Fibroblast of pulmonary artery (primary cell): ENCODE measurements at regions not wholly inside any gene's neighbourhood (a gene's known extent, or its start where the extent isn't known, plus 50 kb on each side); places are given as distances from the start of the nearest gene placed in this dataset.

ENCODE experiments used
- DNase-seq: peaks from one replicate; pipeline ENCODE4 v3.0.0-alpha.2; 2010; ENCODE audit warnings: low read depth
- H3K4me3 ChIP-seq: replicated peaks from 2 replicates; pipeline ENCODE4 v1.5.1; 2011; ENCODE audit warnings: low read depth, mild to moderate bottlenecking, control low read depth, low read length, moderate library complexity
- TF ChIP-seq, protein P1 (sequence below): IDR thresholded peaks from 2 replicates; pipeline ENCODE4 v1.5.1; 2011; ENCODE audit warnings: mild to moderate bottlenecking, control low read depth, low read length, inconsistent platforms; ENCODE audit errors: missing control alignments

DNA sequence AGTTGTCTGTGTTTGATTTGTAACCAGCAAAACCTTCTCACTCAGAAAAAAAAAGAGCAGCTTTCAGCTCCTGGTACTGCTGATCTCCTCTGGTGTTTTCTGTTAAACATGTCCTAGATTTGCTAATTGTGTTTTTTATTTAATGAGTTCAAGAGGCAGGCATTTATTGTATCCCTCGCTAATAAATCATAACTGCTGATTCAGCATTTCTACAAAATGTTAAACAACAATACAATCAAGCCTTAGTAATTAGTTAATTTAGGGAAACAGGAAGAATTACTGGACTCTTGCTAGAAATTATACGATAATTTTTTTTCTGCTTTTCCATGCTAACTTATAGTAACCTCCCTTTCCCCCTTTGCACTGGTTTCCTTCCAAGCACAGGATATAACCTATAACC, 66.8 kb upstream of the NRP1 start:
- TF ChIP-seq, protein P1, sequence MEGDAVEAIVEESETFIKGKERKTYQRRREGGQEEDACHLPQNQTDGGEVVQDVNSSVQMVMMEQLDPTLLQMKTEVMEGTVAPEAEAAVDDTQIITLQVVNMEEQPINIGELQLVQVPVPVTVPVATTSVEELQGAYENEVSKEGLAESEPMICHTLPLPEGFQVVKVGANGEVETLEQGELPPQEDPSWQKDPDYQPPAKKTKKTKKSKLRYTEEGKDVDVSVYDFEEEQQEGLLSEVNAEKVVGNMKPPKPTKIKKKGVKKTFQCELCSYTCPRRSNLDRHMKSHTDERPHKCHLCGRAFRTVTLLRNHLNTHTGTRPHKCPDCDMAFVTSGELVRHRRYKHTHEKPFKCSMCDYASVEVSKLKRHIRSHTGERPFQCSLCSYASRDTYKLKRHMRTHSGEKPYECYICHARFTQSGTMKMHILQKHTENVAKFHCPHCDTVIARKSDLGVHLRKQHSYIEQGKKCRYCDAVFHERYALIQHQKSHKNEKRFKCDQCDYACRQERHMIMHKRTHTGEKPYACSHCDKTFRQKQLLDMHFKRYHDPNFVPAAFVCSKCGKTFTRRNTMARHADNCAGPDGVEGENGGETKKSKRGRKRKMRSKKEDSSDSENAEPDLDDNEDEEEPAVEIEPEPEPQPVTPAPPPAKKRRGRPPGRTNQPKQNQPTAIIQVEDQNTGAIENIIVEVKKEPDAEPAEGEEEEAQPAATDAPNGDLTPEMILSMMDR = no peak
- no peak overlapping the region for H3K4me3 ChIP-seq
- no peak for DNase-seq

DNA sequence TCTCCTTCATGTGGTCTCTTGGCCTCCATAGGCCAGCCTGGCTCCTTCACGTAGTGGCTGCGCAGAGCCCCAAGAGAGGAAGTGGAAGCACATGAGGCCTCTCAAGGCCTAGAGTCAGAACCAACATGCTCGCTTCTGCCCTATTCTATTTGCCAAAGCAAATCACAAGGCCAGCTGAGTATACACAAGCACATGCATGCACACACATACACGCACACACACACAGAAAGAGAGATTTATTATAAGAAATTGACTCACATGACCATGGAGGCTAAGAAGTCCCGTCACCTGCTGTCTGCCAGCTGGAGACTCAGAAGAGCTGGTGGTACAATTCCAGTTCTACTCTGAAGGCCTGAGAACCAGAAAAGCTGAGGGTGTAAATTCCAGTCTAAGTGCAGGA, 64.3 kb upstream of the NRP1 start:
- H3K4me3 ChIP-seq = no peak overlapping the region
- DNase-seq = no peak
- TF ChIP-seq, protein P1 = no peak

DNA sequence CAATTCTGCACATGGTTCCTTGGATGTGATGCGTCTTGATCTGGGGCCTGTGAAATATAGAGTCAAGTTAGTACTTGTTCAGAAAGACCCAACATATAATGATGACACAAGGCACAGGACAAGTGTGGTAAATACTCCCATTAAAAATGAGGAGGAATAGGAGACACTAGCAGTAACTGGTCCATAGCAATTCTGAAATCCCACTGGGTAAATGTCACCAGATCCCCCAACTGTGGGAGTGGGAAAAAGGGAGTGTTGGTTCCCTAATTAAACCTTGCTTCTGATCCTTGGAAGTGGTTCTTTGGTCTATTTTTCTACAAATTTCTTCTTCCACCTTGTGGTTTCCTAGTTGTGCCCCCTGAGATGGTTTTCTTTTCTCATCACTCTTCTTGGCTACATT, 62.5 kb upstream of the NRP1 start:
- H3K4me3 ChIP-seq = no peak overlapping the region
- TF ChIP-seq, protein P1 = no peak
- DNase-seq = no peak

DNA sequence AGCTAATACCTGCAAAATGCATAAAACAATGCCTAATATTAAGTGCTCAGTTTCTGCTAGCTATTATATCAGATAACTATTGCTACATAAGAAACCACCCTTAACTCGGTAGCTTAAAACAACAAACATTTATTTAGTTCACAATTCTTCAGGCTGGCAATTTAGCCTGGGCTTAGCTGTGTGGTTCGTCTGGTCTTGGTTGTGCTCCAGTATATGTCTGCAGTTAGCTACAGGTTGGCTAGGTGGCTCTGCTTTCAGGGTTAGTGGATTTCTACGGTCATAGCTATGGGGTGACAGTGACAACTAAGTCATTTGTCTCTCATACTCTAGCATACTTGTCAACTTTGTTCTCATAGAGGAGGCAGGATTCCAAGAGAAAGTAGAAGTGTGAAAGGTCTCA, 61.8 kb upstream of the NRP1 start:
- TF ChIP-seq, protein P1 = no peak
- DNase-seq = no peak
- H3K4me3 ChIP-seq = no peak overlapping the region

DNA sequence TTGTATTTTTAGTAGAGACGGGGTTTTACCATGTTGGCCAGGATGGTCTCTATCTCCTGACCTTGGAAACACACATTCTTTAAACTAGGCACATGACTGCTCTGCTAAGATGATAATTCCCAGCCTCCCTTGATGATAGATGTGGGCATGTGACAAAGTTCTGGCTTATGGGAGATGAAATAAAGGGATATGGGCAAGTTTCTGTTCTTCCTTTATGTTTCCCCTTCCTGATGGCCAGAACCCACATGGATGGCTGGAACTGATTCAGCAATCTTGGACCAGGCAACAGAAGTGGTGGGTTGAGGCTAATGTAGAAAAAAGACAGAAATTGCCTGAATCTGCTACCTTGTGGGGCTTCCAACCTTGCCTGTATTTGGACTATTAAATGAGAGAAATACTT, 60.7 kb upstream of the NRP1 start:
- TF ChIP-seq, protein P1 = no peak
- no peak overlapping the region for H3K4me3 ChIP-seq
- DNase-seq = no peak

DNA sequence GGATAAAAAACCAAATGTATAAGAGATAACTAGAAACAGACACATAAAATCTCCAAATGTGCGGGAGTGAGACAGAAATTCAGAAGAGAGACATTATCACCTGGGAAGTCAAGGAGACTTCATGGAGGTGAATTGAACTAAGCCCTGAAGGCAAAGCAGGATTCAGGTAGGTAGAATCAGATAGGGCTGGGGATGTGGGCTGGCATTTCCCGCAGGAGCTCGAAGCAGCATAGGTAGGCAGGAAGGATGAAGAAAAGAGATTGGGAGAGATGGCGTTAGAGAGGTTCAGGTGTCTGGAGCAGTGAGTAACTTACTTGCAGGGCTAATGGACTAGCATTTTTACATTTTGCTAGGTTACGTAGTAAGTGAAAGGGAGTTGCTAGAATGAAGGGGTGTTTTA, 58.2 kb upstream of the NRP1 start:
- DNase-seq = no peak
- no peak overlapping the region for H3K4me3 ChIP-seq
- TF ChIP-seq, protein P1 = no peak

DNA sequence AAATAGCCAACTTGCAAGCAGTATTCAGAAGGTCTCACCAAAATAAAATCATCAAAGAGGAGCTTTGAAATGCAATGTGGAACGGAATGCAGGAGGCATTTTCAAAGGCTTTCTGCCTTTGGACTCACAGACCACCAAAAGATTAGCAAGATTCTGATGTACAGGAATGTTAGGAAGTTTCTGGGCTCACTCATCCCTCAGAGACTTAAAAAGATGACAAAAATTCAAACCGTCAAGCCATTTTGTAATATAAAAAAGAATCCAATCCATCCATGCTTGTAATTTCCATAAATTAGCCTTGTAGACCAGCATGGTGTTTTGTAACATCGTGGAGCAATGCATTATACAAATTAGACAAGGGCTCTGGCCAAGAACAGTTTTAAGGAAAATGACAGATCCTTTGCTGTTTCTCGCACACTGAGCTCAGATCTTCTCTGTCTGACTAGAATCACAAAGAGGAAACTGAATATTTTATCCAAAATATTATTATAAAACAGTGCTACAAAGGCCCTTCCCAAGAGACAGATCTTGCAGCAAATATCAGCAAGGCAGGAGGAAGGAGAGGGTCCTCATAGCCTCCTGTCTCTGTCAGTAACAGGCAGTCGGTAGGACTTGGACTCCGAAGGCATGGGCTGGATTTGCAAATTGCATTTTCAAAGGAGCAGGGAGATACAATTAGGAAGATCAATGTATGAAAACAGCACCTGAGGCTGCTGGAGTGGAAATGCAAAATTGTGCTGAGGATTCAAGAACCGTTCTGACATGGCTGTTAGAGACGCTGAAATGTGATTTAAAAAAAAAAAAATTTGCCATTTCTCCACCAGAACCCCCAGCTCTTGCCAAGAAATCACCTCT, 57.4 kb upstream of the NRP1 start:
- no peak overlapping the region for H3K4me3 ChIP-seq
- no peak for DNase-seq
- TF ChIP-seq, protein P1 = no peak
